HCEC 1CT (cell line): ENCODE measurements at regions not wholly inside any gene's neighbourhood (a gene's known extent, or its start where the extent isn't known, plus 50 kb on each side); places are given as distances from the start of the nearest gene placed in this dataset.
A peak's percentile ranks its signal among the peaks of the same experiment; 100 is the strongest.

Experiments
- DNase-seq: peaks from one replicate; pipeline ENCODE4 v3.0.0-alpha.2; 2017

DNA sequence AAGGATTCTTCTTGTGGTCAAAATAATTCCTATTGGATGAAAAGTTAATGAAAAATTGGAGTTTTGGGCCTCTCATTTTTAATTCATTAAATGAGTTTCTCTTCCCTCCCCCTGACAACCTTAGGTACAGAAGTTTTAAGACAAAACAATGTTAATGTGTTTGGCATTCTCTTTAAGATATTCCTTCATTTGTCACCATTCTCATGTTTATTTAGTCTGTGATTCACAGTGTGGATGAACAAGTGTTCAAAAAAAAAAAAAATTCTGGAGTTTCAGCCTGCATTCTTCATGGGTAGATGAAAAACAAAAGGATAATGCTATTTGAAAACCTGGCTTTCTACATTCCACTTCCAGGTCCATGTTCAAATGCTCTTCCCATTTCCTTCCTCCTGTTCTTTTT is 172.6 kb upstream of the LUZP2 start:
- DNase-seq: peak; percentile 1

DNA sequence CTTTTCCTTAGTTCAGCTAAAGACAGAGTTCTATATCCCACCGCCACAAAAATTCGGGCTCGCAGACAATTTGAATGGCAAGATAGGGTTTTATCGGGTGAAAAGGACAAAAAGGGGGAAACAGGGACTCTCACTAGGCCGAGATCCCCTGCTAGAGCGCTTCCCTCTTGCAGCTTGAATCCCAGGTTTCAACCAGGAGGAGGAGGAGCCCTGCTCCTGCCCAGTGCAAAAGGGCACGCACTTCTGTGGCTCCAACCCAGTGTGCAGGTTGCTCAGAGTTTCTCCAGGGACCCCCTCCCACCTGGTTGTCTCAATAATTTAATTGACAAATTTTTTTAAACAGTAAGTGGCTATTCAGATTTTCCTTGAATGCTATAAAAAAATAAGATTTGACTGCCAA is 152.6 kb upstream of the LUZP2 start:
- DNase-seq: no peak

DNA sequence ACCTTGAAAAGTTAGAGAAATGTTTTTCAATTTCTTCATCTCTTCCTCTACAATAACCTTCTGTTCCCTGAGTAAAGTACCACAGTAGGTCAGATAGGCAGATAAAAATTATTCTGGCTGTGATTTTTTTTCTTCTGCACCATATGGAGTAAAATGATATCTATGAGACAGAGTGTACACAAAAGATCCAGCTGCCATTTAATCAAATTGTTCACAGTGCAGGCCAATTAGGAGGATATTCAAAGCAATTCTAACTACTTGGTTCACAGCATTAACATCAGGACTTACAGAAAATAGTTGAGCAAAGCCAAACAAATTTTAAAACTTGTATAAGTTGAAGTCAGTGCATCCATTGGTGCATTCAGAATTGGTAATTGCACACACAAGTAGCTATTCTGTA is 147.9 kb upstream of the LUZP2 start:
- no peak for DNase-seq

DNA sequence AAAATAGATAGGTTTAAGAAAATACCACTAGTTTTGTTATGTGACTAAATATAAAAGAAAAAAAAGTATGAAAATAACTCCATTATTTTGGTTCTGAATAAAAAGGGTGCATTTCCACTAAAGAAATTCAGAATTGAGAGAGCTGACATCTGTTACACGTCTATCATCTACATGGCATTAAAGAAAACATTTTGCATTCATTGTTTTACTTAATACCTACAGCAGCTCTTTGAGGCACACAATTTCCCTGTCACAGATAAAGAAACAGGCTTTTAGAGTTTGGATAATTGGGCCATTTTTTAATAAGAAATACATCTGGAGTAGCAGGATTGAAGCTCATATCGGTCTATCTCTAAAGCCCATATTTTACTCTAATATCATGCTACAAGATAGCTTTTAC is 145.7 kb upstream of the LUZP2 start:
- no peak for DNase-seq

DNA sequence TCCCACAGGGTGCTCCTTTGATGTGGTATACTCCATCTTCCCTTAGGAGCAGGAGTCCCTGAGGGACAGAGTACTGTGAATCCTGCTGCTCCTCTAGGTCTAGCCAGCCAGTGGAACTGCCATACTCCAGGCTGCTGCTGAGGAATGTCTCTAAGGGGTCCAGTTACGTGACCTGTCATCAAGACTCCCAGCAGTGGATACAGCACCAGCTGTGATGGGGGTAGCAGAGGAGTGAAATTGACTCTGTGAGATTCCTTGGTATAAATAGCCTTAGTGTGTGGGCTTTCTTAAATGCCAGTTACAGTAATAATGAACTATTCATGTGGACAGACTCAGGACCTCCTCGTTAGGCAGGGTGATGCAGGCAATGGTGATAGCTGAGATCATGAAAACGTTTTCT is 140.4 kb upstream of the LUZP2 start:
- DNase-seq: no peak

DNA sequence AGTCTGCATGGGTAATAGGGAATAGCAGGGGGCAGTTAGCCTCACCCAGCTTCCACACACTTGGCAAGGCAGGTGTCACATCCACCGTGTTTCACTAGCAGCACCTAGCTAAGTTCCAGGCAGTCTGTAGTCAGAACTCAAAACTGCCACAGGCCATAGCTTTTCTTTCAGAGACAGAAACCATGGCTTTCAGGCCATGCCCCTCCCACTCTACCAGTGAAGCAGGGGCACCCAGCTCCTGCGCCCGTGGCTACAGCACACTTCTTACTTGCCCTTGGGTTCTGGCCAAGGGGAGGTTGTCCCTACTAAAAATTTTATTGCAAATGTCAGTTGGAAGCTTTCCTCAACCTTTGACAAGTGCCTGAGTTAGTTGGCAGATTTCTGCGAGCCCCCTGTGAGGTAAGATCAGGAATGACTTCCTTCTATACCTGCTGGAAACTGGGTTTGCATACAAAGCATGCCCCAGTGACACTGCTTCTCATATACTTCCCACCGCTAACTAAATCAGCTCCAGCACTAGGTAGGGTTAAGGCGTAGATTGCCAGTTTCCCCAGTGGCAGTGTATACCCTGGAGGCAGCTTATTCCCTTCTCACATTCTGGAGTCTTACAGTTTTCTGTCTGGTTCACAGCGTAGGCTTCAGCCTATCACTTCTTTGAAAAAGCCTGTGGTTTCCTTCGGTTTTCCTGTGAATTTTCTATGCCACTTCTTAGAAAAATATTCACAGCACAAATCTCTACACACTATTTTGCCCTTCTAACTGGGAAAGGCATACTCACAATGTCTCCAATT is 139.0 kb upstream of the LUZP2 start:
- DNase-seq: no peak

DNA sequence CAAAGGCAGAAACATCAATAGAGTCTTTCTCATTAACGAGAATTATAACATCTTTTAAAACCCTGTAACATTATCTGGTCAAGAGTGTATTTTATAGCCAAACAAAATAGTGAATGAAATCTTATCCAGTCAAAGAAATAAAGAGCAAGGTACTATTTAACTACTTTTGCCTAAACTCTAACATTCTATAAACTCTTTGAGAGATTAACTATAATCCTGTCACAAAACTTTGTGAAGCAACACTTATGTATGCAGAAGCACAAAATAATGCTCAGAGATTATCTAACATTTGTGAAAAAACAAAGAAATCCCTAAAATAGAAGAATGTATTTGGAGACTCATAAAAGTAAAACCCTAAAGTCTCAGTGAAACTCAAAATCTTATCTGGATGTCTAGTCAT is 124.4 kb upstream of the LUZP2 start:
- no peak for DNase-seq

DNA sequence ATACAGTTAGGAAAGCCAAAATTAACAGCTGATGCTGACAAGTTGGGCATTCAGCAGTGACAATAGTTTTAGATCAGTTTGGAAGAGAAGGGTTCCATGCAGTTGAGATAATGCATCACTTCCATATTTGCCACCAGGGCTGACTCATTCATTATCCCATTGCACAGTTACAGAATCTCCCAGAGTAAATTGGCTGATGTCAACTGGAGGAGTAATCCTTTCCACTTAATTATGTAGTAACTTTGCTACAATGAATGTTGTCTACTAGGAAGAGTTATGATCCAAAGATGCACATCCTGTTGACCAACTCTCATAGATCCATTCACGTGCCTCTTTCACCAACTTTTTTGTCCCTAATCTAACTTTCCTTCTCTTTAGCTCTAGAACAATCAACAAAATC is 123.3 kb upstream of the LUZP2 start:
- DNase-seq: no peak

DNA sequence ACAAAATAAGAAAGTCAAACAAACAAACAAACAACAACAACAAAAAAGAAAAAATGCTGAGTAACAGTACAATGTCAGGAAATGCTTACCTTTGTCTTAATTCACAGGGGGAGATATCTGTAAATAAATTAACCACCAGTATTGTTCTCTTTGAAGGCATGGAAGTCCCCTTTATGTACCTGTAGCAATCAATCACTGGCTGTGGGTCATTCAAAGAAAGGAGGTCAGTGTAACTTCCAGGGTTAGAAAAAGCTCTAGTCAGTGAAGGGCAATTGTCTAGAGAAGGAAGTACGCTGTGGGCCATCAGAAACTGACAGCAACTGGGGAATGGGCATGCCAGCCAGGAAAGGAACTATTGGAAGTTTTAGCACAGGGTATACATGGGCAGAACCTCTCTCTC is 121.5 kb upstream of the LUZP2 start:
- DNase-seq: no peak

DNA sequence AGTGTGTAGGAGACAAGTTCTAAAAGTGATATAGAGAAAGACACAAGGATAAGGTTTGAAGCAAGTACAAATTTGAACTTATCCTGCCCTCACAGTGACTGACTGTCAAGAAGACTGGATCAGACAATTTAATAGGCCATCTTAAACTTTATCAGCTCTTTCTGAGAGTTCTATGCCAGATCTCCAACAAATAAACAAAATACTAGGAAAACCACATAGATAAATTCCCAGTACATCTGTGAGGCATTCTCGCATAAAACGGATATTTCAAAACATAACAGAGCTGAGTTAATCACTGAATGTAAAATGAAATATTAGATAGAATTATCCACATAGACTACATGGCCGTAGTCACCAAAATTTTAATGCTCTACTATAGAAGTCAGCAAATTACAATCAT is 120.9 kb upstream of the LUZP2 start:
- no peak for DNase-seq

DNA sequence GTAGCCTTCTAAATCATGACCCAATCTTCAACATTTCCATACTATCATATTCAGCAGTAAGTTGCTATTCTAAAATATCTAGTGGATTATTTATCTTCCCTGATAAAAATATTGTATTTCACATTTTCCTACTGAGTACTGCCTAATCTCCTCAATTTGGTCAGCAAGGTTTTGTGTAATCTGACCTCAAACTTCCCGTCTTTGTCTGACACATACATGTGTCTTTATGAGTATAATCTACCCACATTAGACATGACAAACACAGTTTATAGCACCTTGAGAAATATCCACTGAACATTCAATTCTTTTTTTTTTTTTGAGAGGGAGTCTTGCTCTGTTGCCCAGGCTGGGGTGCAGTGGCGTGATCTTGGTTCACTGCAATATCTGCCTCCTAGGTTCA is 113.7 kb upstream of the LUZP2 start:
- DNase-seq: no peak

DNA sequence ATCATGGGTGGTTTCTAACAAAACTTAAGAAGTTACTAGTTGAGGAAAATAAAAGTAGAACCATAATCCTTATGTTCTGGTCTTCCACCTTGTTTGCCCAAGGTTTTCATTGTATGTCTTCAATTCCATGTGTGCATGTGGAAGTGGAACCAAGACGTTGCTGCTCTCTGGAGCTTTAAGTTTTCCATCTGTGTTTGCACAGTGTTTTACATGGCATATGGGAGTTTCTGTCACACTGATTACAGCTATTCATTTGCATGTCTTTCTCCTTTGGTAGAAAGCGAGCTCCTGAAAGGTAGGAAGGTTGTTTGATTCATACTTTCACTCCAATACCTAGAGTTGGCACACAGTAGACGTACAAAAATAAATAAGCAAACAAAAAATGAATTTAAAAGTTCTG is 112.6 kb upstream of the LUZP2 start:
- no peak for DNase-seq

DNA sequence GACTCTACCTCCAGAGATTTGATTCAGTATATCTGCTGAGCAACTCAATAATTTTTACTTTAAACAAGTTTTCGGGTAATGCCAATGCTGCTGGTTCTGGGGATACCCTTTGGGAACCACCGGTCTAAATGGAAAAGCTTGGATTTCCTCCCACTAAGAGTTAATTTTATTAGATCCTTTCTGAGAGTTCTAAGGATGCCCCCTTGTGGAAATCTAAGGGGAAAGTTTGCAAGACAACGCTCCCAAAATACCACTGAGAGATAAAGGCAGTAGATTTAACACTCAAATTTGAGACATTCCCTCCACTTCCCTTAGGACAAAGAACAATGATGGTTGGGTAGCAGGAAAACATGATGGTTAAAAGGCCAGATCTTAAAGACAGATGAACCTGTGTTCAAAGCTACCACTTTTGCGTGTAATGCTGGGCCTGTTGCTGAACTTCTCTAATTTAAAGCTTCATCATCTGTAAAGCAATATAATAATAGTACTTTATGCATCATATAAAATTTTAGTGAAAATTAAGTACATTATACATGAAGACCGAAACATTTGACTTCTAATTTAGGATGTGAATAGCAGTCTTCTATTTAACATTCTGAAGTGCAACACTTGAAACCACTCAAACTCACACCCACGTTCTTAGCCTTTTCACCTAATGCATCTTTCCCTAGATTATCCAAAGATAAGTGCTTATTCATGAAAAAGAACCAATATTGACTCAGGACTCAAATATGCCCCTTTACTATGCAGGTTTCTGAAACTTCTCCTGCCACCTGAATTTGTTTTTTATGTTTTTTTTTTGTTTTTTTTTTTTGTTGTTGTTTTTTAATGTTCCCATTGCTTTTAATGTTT is 110.1 kb upstream of the LUZP2 start:
- peak; percentile 39 for DNase-seq

DNA sequence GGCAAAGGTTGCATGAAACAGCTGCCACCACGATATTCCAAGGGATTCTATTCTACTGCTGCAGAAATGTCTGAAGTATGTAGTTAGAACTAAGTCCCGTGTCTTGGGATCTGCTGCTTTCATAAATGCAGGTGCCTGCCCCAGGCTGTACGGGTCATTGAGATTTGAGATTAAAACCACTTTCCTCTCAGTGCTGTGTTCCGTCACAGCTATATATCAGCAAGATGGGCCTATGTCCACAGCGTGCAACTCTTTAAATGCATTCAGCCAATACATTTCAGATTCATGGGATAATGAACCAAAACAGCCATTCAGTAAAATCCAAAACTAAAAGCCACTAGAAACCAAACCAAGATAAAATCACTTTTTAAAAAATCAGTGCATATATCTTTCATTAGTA is 107.3 kb upstream of the LUZP2 start:
- no peak for DNase-seq

DNA sequence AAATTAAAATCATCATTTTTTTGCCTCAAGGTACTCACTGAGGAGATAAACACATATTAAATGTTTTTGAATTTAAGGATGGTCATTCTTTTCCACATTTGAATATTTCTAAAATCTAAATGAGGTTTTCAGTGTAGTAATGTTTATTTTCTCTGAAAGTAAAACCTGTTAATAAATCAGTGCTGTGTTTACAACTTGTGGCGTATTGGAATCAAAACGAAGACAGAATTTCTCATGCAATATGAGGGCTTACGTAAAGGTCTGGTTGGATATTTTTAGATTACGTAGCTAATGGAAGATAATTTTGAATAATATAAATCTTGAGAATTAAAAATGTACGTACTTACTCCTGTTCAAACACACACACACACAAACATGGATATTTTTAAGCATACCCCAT is 106.8 kb upstream of the LUZP2 start:
- no peak for DNase-seq

DNA sequence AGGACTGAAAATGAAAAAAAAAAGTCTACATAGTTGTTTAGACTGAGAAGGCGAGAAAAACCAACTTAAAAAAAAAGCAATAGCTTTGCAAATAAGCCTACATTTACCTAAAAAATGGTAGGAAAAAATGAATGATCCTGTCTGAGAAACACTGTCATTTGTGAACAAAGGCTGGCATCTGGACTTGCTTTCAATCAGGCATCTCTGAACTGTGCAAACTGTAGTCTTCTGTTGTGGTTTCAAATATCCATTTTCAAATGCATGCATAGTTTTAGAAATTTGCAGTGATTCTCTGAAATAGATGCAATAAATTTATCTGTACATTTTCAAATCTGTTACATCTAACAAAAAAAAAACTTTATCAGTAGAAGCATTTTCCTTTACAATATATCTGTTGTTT is 106.1 kb upstream of the LUZP2 start:
- DNase-seq: no peak

DNA sequence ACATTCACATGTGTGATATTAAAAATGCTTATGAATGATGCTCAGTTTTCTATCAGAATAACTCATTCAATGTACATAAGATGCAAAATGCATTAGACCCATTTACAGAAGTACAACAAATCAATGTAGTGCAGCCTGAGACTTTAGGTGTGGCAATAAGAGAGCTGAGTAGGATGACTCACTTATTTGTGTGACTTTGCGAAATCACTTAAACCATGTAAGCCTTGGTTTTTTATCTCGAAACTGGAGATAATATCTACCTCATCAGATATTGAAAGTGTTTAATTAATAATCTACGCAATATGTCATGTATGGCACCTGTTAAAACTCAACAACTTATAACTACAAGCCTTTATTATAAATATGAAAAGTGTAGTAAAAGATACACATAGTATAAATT is 105.7 kb upstream of the LUZP2 start:
- DNase-seq: peak; percentile 52

DNA sequence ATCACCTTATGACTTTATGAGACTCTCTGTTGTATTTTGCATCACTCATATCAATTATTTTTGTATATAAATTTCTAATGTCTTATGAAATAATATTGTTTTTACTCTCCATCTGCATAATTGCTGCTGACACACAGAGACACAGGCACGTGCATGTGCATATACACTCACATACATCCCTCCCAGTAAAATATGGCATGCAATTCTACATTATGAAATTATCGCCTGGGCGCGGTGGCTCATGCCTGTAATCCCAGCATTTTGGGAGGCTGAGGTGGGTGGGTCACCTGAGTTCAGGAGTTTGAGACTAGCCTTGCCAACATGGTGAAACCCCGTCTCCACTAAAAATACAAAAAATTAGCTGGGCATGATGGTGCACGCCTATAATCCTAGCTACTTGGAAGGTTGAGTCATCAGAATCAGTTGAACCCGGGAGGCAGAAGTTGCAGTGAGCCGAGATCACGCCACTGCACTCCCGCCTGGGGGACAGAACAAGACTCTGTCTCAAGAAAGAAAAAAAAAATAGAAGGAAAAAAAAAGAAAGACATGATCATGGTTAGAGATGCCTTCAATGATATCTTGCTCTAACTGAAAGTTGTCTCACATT is 96.7 kb upstream of the LUZP2 start:
- no peak for DNase-seq

DNA sequence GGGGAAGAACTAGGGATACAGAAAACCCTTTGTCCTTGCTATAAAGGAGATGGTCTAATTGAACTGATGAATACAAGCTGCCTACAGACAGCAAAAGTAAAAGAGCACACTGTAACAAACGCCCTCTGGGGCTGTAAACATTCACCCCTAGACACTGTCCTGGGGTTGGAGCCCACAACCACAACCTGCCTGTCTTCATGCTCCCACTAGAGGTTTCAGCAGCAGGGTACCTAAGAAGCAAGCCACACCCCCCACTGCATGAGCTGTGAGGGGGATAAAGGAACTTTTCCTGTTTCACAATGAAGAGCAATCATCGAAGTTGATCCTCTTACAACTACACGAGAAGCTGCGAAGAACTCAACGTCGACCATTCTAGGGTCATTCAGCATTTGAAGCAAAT is 90.5 kb upstream of the LUZP2 start:
- no peak for DNase-seq

DNA sequence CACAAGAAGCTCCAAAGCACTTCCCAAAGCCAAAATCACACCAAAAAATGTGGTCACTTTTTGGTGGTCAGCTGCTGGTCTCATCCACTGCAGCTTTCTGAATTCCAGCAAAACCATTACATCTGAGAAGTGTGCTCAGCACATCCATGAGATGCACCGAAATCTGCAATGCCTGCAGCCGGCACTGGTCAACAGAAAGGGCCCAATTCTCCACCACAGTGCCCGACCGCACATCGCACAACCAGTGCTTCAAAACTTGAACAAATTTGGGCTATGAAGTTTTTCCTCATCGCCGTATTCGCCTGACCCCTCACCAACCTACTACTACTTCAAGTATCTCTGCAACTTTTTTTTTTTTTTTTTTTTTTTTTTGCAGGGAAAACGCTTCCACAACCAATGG is 89.9 kb upstream of the LUZP2 start:
- no peak for DNase-seq

DNA sequence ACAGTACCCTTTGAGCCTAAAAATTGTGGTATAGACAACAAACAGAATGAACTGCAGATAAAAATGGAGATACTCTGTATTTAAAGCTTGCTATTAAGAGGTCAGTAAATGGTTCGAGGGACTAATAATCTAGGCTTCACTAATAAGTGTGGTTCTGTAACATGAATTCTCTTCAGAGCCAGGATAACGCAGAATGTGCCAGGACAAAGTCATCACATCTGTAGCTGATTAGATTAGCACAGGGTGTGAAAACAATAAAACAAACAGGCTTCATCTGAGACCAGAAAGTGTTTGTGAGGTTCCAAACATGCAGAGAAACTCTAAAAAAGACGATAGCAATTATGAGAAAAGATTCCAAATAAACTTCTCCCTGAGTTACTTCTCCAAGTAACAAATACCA is 89.1 kb upstream of the LUZP2 start:
- no peak for DNase-seq

DNA sequence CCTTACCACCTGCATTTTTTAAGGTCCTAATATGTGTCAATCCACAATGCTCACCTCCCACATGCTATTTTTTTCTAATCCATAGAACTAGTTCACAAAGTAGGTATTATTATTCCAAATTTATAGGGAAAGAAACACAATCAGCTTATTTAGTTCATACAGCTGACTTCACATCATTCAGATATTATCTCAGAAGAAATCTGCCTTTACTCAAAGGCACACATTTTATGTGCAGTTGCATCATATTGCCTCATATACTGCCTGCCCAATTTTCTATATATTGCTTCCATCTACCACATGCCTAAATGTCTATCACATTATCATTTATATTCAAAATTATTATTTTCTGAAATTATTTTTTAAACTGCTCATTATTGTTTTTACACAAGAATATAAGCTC is 88.7 kb upstream of the LUZP2 start:
- no peak for DNase-seq

DNA sequence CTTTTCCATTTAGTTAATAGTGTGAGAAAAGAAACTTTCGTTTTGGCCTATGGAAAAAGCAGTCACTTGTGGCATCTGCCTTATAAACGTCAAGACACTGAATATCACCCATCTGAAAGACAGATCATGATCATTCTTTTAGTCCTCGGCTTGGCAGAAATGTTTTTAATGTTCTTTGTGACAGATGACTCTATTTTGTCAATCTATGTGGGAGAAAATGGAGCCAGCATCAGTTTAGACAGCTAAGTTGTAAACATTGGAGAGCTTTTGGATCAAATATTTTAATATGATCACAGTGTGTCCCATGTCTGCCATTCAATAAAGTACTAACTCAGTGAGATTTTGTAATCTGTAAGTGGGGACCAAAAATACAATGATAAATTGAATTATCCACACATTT is 85.1 kb upstream of the LUZP2 start:
- no peak for DNase-seq

DNA sequence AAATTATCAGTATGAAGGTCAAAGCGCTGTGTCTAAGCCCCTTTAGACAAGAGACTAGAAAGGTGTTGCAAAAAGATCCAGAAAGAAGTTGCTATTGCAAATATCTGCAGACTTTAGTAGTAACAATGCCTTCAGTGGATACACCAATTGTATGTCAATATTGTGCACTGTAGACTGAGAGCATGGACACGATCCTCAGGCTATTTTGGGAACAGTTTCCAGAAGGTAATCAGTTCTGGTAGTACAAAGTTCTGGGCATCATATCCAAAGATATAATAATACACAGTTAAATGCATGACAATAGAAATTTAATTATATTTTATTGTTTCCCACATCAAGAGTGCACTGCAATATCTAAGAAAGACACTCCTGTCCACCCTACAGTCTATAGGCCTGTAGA is 84.1 kb upstream of the LUZP2 start:
- DNase-seq: no peak
